Right ventricle myocardium superior (tissue), 1 donor: ENCODE measurements at regions not wholly inside any gene's neighbourhood (a gene's known extent, or its start where the extent isn't known, plus 50 kb on each side); places are given as distances from the start of the nearest gene placed in this dataset.
A peak's percentile ranks its signal among the peaks of the same experiment; 100 is the strongest.
"Not testable (repeated sequence)": the region's sequence is repeated elsewhere in the genome, so short reads cannot be mapped to it uniquely, and the experiment has no call there.

Experiments used
- ATAC-seq: fragments of 200-7000 bp; cut with Tn5 transposase; one replicate; pipeline ENCODE4 v1.9.1; 2020; ENCODE audit warnings: mild to moderate bottlenecking; ENCODE audit not compliant: poor library complexity
- DNase-seq: peaks from one replicate; pipeline ENCODE4 v3.0.0-alpha.2; 2020
- intact Hi-C: fragments of 100-400 bp; cut with DNase I; formaldehyde crosslinking; loops from one replicate; pipeline ENCODE4 v1.11.2; 2022
- donor health status: DM: no; HTN: yes; CAD: no; lungs with severe emphysema.

DNA sequence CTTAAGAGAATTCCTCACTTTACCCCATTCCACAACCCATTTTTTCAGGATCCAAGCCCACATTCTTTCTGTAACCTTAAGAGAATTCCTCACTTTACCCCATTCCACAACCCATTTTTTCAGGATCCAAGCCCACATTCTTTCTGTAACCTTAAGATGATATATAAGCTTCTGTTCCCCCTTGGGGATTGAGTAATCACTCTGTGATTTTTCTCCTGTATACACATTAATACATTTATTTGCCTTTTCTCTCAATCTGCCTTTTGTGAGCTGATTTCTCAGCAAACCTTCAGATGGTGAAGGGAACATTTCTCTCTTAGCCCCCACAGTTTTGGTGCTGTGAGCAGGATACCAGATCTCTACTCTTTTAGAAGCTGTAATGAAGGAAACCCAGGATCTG is 494.1 kb downstream of the TMEM135 start:
- DNase-seq, ATAC-seq, intact Hi-C loops: not testable (repeated sequence)

GRCh38 chr11:87529486-87529885 is 491.8 kb downstream of the TMEM135 start:
- DNase-seq (no peak), ATAC-seq (no peak)
- intact Hi-C loops: no loop called here

DNA sequence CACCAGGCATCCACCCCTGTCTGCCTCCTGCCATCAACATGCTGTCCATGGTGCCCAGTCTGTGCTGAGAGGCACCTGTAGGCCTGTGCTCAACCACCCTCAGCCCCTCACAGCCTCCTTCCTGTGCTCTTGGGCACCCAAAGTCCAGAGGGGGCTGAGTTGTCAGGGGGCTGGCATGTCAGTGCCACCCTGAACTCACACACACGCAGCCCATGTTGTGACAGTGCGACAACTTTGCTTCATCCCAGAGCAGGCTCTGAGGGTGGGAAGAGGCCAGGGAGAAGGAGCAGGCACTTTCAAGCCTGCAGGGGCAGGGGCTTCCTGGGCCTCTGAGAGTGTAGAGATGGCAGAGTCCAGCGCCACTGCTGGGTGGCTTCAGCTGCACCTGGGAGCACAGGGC is 491.0 kb downstream of the TMEM135 start:
- DNase-seq (no peak), ATAC-seq (no peak)
- intact Hi-C loops: no loop called here

- ATAC-seq: no peak
- no peak for DNase-seq
- intact Hi-C loops: no loop called here
Observed at GRCh38 chr11:87523276-87523675, 485.5 kb downstream of the TMEM135 start.

GRCh38 chr11:87518266-87518665 is 480.5 kb downstream of the TMEM135 start:
- intact Hi-C loops: no loop called here
- DNase-seq: no peak
- ATAC-seq: no peak

DNA sequence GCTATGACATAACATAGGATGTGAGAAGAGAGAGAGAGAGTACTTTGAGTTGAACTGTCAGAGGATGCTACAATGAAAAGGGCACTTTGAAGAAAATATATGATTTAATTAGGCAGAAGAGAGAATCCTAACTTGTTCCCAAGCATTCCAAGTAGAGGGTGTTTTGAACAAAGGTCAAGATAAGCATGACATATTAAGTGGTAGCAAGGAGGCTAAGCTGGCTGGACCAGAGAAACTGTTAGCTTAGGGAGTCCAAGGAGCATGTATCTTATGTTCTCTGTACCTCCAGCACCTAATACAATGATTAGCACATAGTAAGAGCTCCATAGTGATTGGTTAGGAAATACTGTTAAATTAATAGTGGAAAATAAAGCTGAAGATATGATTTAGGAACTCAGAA is 479.6 kb downstream of the TMEM135 start:
- DNase-seq: no peak
- no peak for ATAC-seq
- intact Hi-C loops: no loop called here

- DNase-seq, ATAC-seq, intact Hi-C loops: not testable (repeated sequence)
Observed at GRCh38 chr11:87507722-87508121, 470.0 kb downstream of the TMEM135 start.

- DNase-seq, ATAC-seq, intact Hi-C loops: not testable (repeated sequence)
Observed at GRCh38 chr11:87506946-87507345, 469.2 kb downstream of the TMEM135 start.

DNA sequence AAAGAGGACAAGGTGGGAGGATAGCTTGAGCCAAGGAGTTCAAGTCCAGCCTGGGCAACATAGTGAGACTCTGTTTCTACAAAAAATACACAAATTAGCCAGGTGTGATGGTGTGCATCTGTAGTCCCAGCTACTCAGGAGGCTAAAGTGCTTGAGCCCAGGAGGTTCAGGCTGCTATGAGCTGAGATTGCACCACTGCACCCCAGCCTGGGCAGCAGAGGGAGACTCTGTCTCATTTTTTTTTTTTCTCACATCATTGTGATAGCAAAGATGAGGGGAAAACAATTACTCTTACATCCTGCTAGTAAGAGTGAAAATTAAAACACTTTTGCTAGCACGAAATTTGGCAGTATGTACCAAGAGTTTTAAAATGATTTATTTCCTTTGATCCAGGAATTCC is 463.7 kb downstream of the TMEM135 start:
- no peak for ATAC-seq
- intact Hi-C loops: no loop called here
- DNase-seq: no peak

DNA sequence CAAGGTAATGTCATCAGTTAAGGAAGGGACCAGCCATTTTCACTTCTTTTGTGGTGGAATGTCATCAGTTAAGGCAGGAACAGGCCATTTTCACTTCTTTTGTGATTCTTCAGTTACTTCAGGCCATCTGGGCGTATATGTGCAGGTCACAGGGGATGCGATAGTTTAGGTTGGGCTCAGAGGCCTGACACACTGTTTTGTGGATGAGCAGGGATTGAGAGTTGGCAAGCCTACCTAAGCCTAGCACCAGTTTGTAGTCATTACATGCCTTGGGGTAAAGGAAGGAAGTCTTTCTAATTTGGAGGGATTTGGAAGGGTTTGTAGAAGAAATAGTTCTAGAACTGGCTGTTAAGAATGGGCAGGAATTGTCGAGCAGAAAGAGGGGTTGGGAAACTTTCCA is 457.2 kb downstream of the TMEM135 start:
- ATAC-seq, intact Hi-C loops, DNase-seq: not testable (repeated sequence)

- ATAC-seq, intact Hi-C loops, DNase-seq: not testable (repeated sequence)
Observed at GRCh38 chr11:87494026-87494425, 456.3 kb downstream of the TMEM135 start.

DNA sequence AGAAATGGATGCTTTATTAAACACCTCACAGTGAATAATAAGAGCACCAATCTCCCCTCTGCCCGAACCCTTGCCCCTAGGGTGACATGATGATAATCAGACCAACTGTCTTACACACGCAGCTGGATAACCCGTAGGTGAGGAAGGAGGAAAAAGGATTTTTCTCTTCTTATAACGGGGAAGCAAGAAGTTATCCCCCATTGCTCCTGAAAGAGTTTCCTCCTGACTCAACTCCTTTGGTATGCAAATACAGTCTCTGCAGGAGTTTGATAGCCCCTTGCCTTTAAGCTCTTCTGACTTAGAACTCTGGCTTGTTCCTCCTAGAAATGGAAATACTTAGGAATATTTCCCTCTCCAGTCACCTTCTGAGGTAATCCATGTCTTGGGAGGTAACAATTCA is 455.8 kb downstream of the TMEM135 start:
- no peak for DNase-seq
- intact Hi-C loops: no loop called here
- no peak for ATAC-seq

DNA sequence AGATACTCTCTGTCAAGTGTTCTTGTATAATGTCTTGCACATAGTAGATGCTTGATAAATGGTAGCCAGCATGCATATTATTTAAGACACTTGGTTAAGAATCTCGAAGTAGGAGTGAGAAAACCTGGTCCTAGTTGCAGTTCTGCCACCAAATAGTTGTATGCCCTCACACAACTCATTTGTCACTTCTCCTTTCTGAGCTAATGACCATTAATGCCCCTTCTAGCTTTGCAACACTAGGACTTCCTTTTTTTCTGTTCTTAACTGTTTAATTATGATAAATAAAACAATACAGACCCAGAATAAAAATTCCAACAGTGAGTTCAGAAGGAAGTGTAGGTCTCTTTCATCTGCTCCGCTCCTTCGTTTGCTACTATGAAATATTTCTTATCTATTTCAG is 453.6 kb downstream of the TMEM135 start:
- no peak for DNase-seq
- no peak for ATAC-seq
- intact Hi-C loops: no loop called here

DNA sequence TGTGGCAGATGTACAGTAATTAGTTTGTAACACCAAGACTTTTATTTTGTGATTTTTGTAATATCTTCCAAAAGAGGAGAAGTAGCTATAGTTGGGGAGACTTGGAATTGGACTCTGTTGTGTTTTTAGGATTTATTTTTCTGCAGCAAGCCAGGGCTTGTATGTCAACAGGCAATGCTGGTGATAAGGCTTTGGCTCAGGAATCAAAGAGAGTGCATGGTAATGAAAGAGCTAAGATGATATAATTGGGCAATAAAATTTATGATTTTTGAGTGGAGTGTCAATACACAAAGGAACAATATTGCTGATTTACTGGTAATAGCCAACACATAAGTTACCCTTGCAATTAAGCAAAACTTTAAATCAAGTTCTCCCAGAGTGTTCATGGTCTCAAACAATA is 452.9 kb downstream of the TMEM135 start:
- ATAC-seq (no peak), DNase-seq (no peak)
- intact Hi-C loops: no loop called here

GRCh38 chr11:87484566-87484965 is 446.8 kb downstream of the TMEM135 start:
- DNase-seq (no peak), ATAC-seq (no peak)
- intact Hi-C loops: no loop called here

DNA sequence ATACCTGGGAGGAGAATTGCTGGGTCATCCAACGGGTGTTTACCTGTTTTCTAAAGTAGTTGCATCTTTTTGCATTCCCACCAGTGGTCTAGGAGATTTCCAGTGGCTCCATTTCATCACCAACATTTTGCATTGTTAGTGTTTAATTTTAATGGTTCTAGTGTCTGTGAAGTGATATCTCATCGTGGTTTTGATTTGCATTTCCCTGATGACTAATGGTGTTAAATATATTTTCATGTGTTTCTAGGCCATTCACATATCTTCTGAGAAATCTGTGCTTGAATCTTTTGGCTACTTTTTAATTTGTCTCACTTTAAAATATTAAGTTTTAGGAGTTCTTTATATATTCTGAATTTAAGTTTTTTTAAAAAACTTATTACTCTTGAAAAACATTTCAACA is 439.6 kb downstream of the TMEM135 start:
- DNase-seq: no peak
- no peak for ATAC-seq
- intact Hi-C loops: no loop called here

DNA sequence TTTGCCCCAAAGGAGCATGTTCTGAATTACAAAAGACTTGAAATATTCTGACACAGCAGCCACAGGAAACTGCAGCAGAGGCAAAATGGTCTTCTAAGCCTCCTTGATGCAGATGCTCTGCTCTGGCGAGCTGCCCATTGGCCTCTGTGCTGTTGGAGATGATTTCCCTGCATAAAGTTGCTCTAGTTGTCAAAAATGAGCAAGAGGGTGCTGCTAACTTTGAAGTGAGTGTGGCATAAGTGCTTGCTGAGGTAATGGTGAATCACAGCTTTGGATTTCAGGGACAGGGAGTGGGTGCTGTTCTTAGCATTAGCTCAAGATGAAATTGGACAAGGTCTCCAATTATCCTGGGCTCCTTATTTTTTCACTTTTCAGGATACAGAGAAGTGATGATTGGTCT is 435.4 kb downstream of the TMEM135 start:
- DNase-seq: peak; percentile 36
- no peak for ATAC-seq
- intact Hi-C loops: no loop called here

DNA sequence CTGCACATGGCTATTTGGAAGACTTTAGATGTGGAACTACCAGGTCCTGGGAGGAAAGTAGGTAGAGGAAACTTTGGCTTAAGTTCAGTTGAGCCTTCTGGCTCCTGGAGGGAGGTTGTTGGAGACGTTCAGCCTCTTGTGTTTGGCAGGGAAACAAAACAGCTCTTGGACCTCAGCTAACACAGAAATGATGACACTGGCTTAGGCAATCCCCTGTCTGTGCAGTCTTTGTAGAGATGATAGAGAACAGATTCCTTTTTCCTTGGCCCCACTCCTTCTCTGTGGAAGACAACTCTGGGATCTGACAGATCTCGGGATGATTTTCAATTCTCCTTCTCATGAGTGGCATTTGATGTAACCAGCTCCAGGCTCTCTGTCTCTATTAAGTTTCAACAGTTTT is 428.5 kb downstream of the TMEM135 start:
- intact Hi-C loops: no loop called here
- ATAC-seq (peak; percentile 51), DNase-seq (no peak)

GRCh38 chr11:87465716-87466115 is 428.0 kb downstream of the TMEM135 start:
- DNase-seq (no peak), ATAC-seq (no peak)
- intact Hi-C loops: no loop called here

- DNase-seq (no peak), ATAC-seq (no peak)
- intact Hi-C loops: no loop called here
Observed at GRCh38 chr11:87463486-87464102, 425.9 kb downstream of the TMEM135 start.

DNA sequence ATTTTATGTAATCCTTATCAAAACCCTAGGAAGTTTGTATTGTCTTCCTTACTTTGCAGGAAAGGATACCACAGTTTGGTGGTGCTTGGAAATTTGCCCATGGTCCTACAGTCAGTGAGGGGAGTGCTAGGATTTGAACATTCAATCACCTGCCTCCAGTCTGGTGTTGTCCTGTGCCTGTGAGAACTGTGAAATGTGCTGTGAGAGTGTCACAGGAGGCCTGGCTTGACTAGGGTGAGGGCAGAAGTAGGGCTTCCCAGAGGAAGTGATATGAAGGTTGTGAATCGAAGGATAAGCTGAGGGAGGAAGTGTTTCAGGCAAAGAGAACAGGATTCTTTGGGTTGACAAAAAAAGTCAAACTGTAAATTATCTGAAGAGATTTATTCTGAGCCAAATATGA is 424.4 kb downstream of the TMEM135 start:
- intact Hi-C loops: no loop called here
- no peak for ATAC-seq
- no peak for DNase-seq
